GM18909 (cell line): ENCODE measurements at regions not wholly inside any gene's neighbourhood (a gene's known extent, or its start where the extent isn't known, plus 50 kb on each side); places are given as distances from the start of the nearest gene placed in this dataset.

Experiments used
- ATAC-seq: cut with Tn5 transposase; IDR thresholded peaks from one replicate; pipeline ENCODE4 v1.9.1; 2021; ENCODE audit warnings: mild to moderate bottlenecking; ENCODE audit not compliant: unreplicated experiment, poor library complexity

GRCh38 chr2:216320852-216321251, 51.4 kb downstream of the MARCHF4 start:
- no peak for ATAC-seq

- ATAC-seq = no peak
These were observed 52.5 kb downstream of the MARCHF4 start for GRCh38 chr2:216319771-216320170.

GRCh38 chr2:216318521-216318874, 53.8 kb downstream of the MARCHF4 start:
- ATAC-seq = no peak

- ATAC-seq = no peak
These were observed 54.3 kb downstream of the MARCHF4 start for GRCh38 chr2:216317831-216318520.

- ATAC-seq = no peak
These were observed 55.5 kb downstream of the MARCHF4 start for GRCh38 chr2:216316743-216317142.

- ATAC-seq = no peak
These were observed 56.3 kb downstream of the MARCHF4 start for GRCh38 chr2:216315802-216316603.

- ATAC-seq = no peak
These were observed 59.8 kb downstream of the MARCHF4 start for GRCh38 chr2:216312441-216312840.

GRCh38 chr2:216308576-216308975, 63.7 kb downstream of the MARCHF4 start:
- no peak for ATAC-seq

- no peak for ATAC-seq
These were observed 64.8 kb downstream of the MARCHF4 start for GRCh38 chr2:216307496-216307895.

GRCh38 chr2:216306868-216307267, 65.4 kb downstream of the MARCHF4 start:
- ATAC-seq = no peak

- no peak for ATAC-seq
These were observed 66.7 kb downstream of the MARCHF4 start for GRCh38 chr2:216305574-216305973.

GRCh38 chr2:216302981-216303676, 69.2 kb downstream of the MARCHF4 start:
- no peak for ATAC-seq

- no peak for ATAC-seq
These were observed 71.4 kb downstream of the MARCHF4 start for GRCh38 chr2:216300906-216301305.

GRCh38 chr2:216299588-216299987, 72.7 kb downstream of the MARCHF4 start:
- no peak for ATAC-seq

GRCh38 chr2:216298719-216299495, 73.4 kb downstream of the MARCHF4 start:
- no peak for ATAC-seq

GRCh38 chr2:216296856-216297255, 75.4 kb downstream of the MARCHF4 start:
- no peak for ATAC-seq

GRCh38 chr2:216294305-216294704, 78.0 kb downstream of the MARCHF4 start:
- ATAC-seq = no peak

GRCh38 chr2:216293883-216294282, 78.4 kb downstream of the MARCHF4 start:
- ATAC-seq = no peak

GRCh38 chr2:216292886-216293301, 79.4 kb downstream of the MARCHF4 start:
- no peak for ATAC-seq

- ATAC-seq = no peak
These were observed 79.8 kb downstream of the MARCHF4 start for GRCh38 chr2:216292475-216292874.
